CD4-positive, alpha-beta T cell (primary cell): ENCODE measurements at regions not wholly inside any gene's neighbourhood (a gene's known extent, or its start where the extent isn't known, plus 50 kb on each side); places are given as distances from the start of the nearest gene placed in this dataset.

Source experiments
- ATAC-seq: fragments of 200-7000 bp; cut with Tn5 transposase; one replicate; pipeline ENCODE4 v1.10.0; 2022; ENCODE audit warnings: mild to moderate bottlenecking; ENCODE audit not compliant: poor library complexity
- CTCF ChIA-PET: fragments of 350-600 bp; sonication (Branson Sonifier 250); formaldehyde crosslinking; loops from one replicate; lab custom pipeline; 2021; ENCODE audit warnings: antibody characterized with exemption, inconsistent platforms; lab: Charles Lee
- POLR2A ChIA-PET: fragments of 350-600 bp; sonication (Branson Sonifier 250); formaldehyde crosslinking; loops from one replicate; lab custom pipeline; 2021; ENCODE audit warnings: antibody characterized with exemption, inconsistent platforms; lab: Charles Lee
- DNase-seq, 14 experiments: peaks; one replicate each; pipeline ENCODE4 v3.0.0-alpha.2; 2013 to 2020; ENCODE audit warnings: mixed read lengths in 2 of 14
- H3K27ac ChIP-seq, 2 donors: one replicate each; pipeline versions ENCODE4 v1.5.1 to v1.7.0; 2013; ENCODE audit warnings: low read length in 2 of 2, low read depth in 1 of 2, mild to moderate bottlenecking in 1 of 2
- H3K27me3 ChIP-seq, 2 experiments: 1 replicate in 1 of 2; 2 replicates in 1 of 2; pipeline versions ENCODE4 v1.6.1 to v1.7.0; 2013; ENCODE audit warnings: low read length in 2 of 2, control low read depth in 1 of 2, mild to moderate bottlenecking in 1 of 2, moderate library complexity in 1 of 2; ENCODE audit not compliant: insufficient read depth in 2 of 2, control insufficient read depth in 1 of 2
- H3K36me3 ChIP-seq: one replicate; pipeline ENCODE4 v1.6.1; 2013; ENCODE audit warnings: low read length, control low read depth; ENCODE audit not compliant: insufficient read depth
- H3K4me1 ChIP-seq: one replicate; pipeline ENCODE4 v1.6.1; 2013; ENCODE audit warnings: low read length, control low read depth; ENCODE audit not compliant: insufficient read depth
- H3K4me3 ChIP-seq: one replicate; pipeline ENCODE4 v1.5.1; 2013; ENCODE audit warnings: mild to moderate bottlenecking, low read length, moderate library complexity
- H3K9me3 ChIP-seq, 2 experiments: 1 replicate in 1 of 2; 2 replicates in 1 of 2; pipeline versions ENCODE4 v1.6.1 to v1.7.0; 2013; ENCODE audit warnings: low read length in 2 of 2, mild to moderate bottlenecking in 2 of 2, control low read depth in 1 of 2, moderate library complexity in 1 of 2; ENCODE audit not compliant: control insufficient read depth in 1 of 2, insufficient read depth in 1 of 2
- H3K27ac Mint-ChIP-seq: one replicate; pipeline ENCODE4 v1.8.0; 2020; ENCODE audit warnings: mixed read lengths
- H3K27me3 Mint-ChIP-seq: one replicate; pipeline ENCODE4 v1.8.0; 2021; ENCODE audit warnings: mixed read lengths
- H3K36me3 Mint-ChIP-seq: one replicate; pipeline ENCODE4 v1.8.0; 2021; ENCODE audit warnings: low read depth, mixed read lengths
- H3K4me1 Mint-ChIP-seq: one replicate; pipeline ENCODE4 v1.8.0; 2021; ENCODE audit warnings: low read depth, mixed read lengths
- H3K4me3 Mint-ChIP-seq: one replicate; pipeline ENCODE4 v1.8.0; 2020; ENCODE audit warnings: mild to moderate bottlenecking, mixed read lengths
- H3K9me3 Mint-ChIP-seq: one replicate; pipeline ENCODE4 v1.8.0; 2020; ENCODE audit warnings: mixed read lengths
- intact Hi-C, 2 experiments: fragments of 100-400 bp; cut with DNase I in 1 of 2; cut with micrococcal nuclease in 1 of 2; formaldehyde crosslinking; loops; one replicate each; pipeline versions ENCODE4 v1.15.1 to v1.9.0; 2023 to 2025; cut with DNase I, micrococcal nuclease
- TF ChIP-seq, protein P1 (sequence below): fragments of 200-600 bp; IDR thresholded peaks from one replicate; pipeline ENCODE4 v1.8.0; 2022; ENCODE audit warnings: antibody characterized with exemption, mild to moderate bottlenecking

DNA sequence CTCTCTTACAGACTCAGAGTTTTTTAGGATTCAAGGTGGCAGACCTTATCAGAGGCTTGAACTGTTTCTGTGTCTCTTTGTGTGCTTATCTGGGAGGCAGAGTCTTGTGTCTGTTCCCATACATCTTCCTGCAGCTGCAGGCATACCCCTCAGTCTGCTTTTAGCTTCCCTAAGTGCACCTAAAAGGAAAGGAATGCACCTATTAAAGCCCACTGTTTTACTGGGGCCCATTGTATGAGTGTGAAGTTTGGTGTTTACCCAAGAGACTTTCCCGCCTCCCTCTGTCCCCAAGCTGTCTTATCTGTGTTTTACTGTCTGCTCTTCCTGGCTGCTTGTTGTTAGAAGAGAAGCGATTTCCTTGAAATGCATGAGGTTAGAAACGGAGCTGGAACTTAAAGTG is 1757.3 kb upstream of the PIK3C3 start:
- intact Hi-C loops: no loop called here
- no peak overlapping the region for H3K4me3 Mint-ChIP-seq
- H3K4me3 ChIP-seq: no peak overlapping the region
- H3K9me3 ChIP-seq: peaks cover 0 to 3% of the 10 kb centered on the region in 2 experiments
- no peaks in the 10 kb centered on the region for H3K36me3 ChIP-seq
- TF ChIP-seq, protein P1, sequence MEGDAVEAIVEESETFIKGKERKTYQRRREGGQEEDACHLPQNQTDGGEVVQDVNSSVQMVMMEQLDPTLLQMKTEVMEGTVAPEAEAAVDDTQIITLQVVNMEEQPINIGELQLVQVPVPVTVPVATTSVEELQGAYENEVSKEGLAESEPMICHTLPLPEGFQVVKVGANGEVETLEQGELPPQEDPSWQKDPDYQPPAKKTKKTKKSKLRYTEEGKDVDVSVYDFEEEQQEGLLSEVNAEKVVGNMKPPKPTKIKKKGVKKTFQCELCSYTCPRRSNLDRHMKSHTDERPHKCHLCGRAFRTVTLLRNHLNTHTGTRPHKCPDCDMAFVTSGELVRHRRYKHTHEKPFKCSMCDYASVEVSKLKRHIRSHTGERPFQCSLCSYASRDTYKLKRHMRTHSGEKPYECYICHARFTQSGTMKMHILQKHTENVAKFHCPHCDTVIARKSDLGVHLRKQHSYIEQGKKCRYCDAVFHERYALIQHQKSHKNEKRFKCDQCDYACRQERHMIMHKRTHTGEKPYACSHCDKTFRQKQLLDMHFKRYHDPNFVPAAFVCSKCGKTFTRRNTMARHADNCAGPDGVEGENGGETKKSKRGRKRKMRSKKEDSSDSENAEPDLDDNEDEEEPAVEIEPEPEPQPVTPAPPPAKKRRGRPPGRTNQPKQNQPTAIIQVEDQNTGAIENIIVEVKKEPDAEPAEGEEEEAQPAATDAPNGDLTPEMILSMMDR: no peak
- CTCF ChIA-PET: no interaction called here
- no peaks in the 10 kb centered on the region for H3K27me3 Mint-ChIP-seq
- H3K27me3 ChIP-seq: no peaks in the 10 kb centered on the region
- no peak overlapping the region for H3K27ac ChIP-seq
- peaks cover 12% of the 10 kb centered on the region for H3K9me3 Mint-ChIP-seq
- POLR2A ChIA-PET: no interaction called here
- no peaks in the 10 kb centered on the region for H3K4me1 Mint-ChIP-seq
- ATAC-seq: no peak
- no peaks in the 10 kb centered on the region for H3K36me3 Mint-ChIP-seq
- no peaks in the 10 kb centered on the region for H3K4me1 ChIP-seq
- no peak overlapping the region for H3K27ac Mint-ChIP-seq
- no peak for DNase-seq

DNA sequence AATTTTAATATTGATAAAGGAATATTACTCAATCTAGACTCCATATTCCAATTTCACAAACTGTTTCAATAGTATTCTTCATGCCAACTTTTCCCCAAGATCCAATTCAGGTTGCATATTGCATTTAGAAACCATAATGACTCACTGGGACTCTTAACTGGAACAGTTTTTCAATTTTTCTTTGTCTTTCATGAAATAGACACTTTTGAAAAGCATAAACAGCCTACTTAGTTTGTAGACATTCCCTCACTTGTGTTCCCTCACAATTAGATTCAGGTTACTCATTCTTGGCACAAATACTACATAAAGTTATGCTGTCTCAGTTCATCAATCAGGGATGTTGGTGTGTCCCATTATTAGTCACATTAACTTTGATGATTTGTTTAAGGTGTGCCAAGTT is 1768.4 kb upstream of the PIK3C3 start:
- Mint-ChIP-seq H3K4me3 (no peak overlapping the region), H3K27me3 (no peaks in the 10 kb centered on the region), H3K36me3 (no peaks in the 10 kb centered on the region), H3K27ac (no peak overlapping the region), H3K9me3 (peaks cover 17% of the 10 kb centered on the region), H3K4me1 (no peaks in the 10 kb centered on the region)
- ATAC-seq (no peak), DNase-seq (no peak)
- intact Hi-C loops: no loop called here
- no peaks in the 10 kb centered on the region for H3K4me1 ChIP-seq
- ChIA-PET CTCF (no interaction called here), POLR2A (no interaction called here)
- TF ChIP-seq, protein P1: no peak
- no peak overlapping the region for H3K4me3 ChIP-seq
- H3K9me3 ChIP-seq: peaks cover 0 to 4% of the 10 kb centered on the region in 2 experiments
- no peaks in the 10 kb centered on the region for H3K36me3 ChIP-seq
- no peaks in the 10 kb centered on the region for H3K27me3 ChIP-seq
- H3K27ac ChIP-seq: no peak overlapping the region

DNA sequence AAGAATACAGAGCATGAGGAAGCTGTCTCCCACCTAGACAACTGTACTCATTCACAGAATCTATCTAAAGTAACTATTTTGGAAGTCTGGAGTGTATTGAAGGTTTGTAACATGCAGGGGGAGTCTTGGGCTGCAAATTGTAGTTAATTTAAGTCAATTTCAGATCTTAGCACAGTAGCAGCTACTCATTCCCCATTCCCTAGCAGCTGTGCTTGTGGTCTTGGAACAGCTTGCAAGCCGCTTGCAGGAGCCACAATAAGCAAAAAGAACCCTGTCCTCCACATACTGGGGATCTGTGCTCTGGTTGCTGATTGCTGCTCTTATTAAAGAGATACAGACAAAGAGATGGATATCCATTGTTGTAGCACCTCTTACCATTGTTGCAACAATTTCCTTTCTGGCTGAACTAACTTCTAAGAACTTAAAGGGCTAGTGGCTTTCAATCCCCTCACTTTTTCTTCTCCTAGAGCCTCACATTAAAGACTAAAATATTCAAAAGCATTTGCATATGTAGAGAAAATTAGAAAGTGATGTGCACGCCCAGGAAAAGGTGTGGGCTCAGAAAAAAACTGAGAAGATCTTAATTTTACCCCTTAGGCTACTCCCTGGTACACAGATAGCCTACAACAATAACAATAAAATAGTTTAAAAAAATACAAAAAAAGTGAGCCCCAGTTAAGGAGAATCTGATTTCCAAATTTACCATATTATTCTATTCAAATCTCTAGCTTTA is 1775.1 kb upstream of the PIK3C3 start:
- no peaks in the 10 kb centered on the region for H3K36me3 ChIP-seq
- Mint-ChIP-seq H3K27ac (no peak overlapping the region), H3K36me3 (no peaks in the 10 kb centered on the region), H3K4me3 (no peak overlapping the region), H3K9me3 (peaks cover 9% of the 10 kb centered on the region), H3K4me1 (no peaks in the 10 kb centered on the region), H3K27me3 (no peaks in the 10 kb centered on the region)
- H3K9me3 ChIP-seq: peaks cover 0 to 4% of the 10 kb centered on the region in 2 experiments
- no peak overlapping the region for H3K4me3 ChIP-seq
- POLR2A ChIA-PET: no interaction called here
- no peaks in the 10 kb centered on the region for H3K27me3 ChIP-seq
- CTCF ChIA-PET: no interaction called here
- H3K4me1 ChIP-seq: no peaks in the 10 kb centered on the region
- no peak overlapping the region for H3K27ac ChIP-seq
- DNase-seq: no peak
- no peak for ATAC-seq
- intact Hi-C loops: no loop called here
- TF ChIP-seq, protein P1: no peak
